GM12892 (cell line): ENCODE measurements at regions not wholly inside any gene's neighbourhood (a gene's known extent, or its start where the extent isn't known, plus 50 kb on each side); places are given as distances from the start of the nearest gene placed in this dataset.

Source experiments
- POLR2A ChIP-seq: IDR thresholded peaks from 2 replicates; pipeline ENCODE4 v1.6.1; 2011; ENCODE audit warnings: low read depth, low read length, control low read depth
- POLR2AphosphoS5 ChIP-seq: IDR thresholded peaks from 2 replicates; pipeline ENCODE4 v1.6.1; 2011; ENCODE audit warnings: low read depth, low read length, control low read depth
- TAF1 ChIP-seq: IDR thresholded peaks from 2 replicates; pipeline ENCODE4 v1.6.1; 2011; ENCODE audit warnings: low read depth, mild to moderate bottlenecking, control low read depth, low read length, borderline replicate concordance

GRCh38 chr20:5688431-5688972 lies 61.7 kb upstream of the SHLD1 start:
- TF ChIP-seq POLR2AphosphoS5 (no peak), POLR2A (no peak), TAF1 (no peak)
